GM21360 (cell line): ENCODE measurements at regions not wholly inside any gene's neighbourhood (a gene's known extent, or its start where the extent isn't known, plus 50 kb on each side); places are given as distances from the start of the nearest gene placed in this dataset.

Experiments used
- ATAC-seq: cut with Tn5 transposase; IDR thresholded peaks from one replicate; pipeline ENCODE4 v1.9.1; 2021; ENCODE audit warnings: mild to moderate bottlenecking, moderate library complexity; ENCODE audit not compliant: unreplicated experiment

DNA sequence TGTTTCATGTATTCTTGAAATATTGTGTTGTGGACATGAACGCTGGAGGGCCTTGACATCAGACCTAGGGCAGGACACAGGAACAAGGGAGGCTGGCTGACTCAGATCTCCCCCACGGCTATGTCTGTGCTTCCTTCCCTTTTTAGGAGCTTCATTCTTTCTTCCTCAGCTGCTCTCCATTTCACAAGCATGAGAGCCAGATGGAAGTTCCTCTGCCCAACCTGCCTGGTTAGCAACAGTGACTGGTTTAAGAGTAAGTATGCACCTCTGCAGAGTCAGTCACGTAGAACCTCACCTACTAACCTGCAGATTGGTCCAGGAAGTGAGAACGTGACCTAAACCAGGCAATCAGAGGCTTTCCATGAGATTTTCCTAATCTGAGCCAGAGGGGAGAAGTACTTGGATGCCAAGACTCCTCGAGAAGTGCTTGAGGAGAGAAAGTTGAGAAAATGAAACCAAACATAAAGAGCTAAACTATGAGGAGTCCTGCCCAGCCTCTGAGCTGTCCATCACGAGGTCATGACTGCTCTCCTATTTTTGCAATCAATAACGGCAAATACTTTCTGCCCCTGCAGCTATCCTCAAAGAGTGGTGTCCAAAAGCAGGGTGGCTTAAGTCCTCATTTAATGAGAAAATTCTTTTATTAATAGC is 465.2 kb upstream of the CITED2 start:
- ATAC-seq = no peak

DNA sequence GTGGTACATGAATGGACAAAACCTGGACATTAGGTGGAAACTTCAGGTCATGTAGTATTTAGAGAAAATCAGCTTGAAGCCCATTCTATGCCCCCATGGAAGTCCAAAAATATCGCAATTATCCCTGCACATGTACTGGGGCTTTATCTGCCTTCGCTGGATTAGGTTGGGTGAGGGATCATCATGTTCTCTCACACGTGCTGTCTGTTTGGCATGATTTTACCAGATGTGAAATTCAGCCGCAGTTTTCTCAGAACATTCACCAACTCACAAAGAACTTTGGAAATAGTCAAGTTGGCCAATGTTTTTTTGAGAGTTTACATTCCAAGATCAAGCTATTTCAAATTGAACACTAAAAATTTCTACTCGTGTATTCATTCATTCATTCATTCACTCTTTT is 459.8 kb upstream of the CITED2 start:
- ATAC-seq = no peak

DNA sequence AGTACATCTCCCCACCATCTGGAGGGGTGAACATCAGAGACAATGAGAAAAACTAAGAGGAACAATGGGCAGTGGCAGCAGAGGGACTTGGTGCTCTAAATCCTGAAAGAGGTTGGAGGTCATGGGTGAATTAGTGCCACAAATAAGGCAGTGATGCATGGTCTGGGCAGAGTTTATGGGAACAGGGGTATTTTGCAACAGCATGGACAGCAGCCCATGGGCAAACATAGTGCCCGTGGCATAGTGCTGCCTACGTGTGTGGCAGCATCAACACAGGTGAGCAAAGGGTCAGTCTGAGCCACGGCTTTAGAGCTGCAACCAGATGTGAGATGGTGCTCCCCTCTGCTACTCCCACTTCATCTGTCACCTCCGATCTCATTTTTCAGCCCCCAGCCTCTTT is 459.1 kb upstream of the CITED2 start:
- no peak for ATAC-seq

DNA sequence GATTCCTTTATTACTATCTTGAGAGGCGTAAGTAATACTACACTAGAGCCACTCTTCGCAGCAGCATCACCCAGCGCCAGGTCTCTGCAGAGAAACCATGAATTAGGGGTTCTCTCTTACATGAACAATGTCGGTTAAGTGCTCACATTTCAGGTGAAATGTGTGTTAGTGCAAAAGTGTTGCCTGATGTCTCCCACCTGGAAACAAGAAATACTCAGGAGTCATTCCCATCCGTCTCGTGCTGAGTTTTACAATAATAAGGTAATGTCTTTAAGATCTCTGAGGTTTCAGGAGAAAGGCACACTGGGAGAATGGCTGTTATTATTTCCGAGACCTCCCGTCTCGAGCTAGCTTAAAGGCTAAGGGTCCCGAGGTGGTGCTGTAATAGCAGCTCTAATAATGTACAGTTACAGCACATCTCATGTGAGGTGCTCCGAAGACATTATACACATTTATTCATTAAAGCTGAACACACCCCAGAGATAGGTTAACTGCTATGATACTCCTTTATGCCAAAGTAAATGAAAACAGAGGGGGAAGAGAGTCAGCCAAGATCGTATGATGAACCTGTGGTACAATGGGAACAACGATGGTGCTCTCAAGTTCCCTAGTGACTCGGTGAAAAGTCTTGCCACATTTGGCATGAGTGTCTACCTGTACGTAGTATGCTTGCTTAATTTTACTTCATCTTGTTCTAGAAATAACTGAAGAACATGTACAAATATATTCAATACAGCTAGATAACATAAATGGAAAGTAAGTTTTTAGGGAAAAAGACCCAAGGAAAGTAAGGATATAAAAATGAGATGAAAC is 458.3 kb upstream of the CITED2 start:
- ATAC-seq = no peak

DNA sequence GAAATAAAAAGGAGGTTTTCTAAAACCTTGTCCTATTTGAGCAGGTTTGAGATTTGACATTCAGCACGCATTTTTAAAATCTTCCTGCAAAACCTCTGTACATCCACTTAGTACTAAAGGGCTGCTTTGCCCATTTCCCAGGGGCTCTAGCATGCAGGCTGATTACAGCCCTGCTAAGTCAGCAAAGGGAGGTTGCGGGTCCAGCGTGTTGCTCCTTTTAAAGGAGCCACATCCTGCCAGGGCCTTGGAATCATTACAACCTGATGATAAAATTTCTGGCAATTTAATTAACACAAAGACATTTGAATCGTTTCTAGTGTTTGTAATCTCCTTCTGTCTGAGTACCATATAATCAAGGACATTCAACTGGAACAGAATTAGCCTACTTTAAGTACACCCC is 455.1 kb upstream of the CITED2 start:
- ATAC-seq = no peak

DNA sequence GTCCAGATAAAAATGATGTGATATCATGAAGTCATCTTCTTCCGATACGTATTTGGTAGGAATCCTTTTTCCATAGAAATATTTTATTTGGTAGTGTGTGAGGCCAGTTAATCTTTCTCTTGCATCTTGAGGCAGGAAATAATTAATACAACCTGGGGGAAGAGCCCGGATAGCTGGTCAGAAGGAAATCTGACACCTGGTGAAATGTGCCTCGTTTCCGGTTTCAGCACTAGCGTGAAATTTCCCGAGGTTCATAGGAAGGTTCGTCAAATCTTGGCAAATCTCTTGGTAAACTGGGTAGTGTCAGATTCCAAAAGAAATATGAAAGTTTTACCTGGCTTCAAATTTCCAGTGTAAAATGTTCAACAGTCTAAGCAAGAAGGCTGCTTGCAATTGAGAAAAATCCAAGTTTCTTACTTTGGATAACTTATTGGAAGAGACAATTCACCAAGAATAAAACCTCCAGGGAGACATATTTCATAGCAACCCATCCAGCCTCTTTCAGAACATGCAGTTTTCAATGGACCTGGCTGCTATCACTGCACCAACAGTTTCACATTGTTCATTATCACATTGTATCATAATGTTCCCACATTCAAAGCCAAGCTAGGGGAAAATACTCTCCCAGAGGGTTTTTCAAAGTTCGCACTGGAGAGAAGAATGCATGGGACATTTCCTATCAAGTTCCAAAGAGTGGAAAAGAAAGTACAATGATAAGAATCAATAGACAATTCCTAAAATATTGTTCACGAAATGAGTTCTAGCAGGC is 454.5 kb upstream of the CITED2 start:
- no peak for ATAC-seq

DNA sequence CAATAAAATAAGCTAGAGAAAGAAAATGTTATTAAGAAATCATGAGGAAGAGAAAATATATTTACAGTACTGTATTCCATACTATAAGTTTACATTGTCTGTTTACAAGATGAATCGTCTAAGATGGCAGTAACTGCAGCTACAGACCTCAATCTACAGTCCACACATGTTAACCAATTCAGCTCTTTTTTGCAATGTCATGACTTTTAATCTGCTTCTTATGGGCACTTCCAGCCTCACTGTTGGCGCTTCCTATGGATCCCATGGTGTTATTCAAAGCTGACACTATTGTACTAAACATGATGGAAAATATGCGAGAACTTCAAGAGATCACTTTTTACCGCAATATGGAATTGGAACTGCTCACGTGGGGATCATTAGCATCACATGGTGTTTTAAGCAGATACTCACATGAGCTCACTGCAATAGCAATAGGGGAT is 451.5 kb upstream of the CITED2 start:
- ATAC-seq = no peak

DNA sequence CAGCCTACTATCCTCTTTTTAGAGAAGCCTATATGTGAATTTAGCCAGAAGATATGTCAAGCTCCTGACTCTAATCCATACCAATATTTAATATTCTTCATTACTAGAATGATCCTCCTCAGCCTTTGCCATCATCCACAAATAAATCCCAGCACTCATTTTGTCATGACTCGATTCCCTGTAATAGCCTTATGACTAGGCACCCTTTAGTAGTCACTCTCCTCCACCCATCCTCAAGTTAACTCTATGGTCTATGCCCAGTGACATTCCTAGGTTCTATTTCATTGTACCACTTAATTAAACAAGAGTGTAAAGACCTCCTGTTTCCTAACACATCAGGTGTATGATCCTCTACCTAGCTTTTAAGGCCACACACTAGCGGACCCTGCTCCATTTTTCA is 450.4 kb upstream of the CITED2 start:
- no peak for ATAC-seq

DNA sequence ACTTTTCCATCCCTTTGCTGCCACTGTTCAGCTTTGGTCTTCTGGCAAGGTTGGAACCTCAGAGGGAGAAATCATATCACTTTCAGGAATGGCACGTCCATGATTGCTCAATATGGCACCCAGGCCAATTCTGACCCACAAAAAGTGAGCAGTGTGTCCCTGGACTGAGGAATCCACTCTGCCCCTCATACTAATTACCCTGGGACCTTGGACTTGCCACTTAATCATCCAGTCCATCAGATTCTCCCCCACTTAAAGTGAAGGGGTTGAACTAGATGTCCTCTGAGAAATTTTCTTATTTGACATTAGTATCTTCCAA is 449.3 kb upstream of the CITED2 start:
- no peak for ATAC-seq

DNA sequence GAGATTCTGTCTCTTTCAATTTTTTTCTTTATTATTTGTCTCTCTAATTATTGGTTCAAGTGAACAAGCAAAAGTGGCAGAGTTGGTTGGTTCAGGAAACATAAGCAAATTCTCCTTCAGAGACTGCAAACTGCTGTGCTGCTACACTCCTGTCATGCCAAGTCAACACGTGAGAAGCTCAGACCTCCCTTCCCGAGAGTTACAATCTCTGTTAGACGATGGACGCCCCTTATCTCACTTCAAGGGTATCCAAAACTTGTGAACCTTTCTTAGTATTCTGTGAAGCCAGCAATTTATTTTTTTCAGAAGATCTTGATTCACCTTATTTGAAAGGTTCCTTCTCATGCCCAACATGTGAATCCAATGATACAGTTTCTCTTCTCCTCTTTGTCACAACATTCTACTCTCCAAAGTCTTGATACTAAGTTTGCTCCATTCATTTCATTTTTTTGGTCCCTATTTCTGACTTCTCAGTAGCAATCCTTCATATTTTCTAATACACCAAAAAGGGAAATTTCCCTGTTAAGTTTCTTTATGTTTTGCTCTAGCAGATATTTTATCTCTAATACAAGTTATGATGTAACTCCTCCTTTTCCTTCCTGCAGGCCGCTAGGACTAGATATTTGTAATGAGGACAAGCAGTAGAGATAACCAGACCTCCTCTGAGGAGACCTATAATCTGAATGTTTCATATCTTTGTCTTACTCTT is 448.8 kb upstream of the CITED2 start:
- ATAC-seq = no peak

DNA sequence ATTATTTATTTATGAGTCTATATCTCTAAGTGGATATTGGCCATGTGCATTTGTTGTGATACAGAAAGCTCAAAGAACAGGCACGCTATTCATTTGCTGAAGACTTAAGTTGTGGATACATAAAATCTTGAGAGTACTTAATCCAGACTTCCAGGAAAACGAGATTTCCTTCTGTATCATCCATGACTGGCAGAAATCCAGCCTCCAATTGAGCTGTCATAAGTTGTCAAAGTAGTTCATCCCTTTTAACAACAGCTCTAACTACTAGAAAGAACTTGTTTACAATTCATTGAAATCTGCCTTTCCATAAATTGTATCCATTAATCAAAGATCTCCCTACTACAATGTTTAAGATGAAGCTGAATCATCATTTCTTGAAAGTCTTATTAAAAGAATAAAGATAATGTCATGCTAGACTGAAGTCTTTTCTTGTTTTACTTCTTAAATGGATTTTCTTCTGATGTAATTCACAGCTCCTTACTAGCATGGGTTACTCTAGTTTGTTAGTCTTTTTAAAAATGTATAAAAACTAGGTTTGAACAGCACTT is 447.3 kb upstream of the CITED2 start:
- ATAC-seq = no peak

DNA sequence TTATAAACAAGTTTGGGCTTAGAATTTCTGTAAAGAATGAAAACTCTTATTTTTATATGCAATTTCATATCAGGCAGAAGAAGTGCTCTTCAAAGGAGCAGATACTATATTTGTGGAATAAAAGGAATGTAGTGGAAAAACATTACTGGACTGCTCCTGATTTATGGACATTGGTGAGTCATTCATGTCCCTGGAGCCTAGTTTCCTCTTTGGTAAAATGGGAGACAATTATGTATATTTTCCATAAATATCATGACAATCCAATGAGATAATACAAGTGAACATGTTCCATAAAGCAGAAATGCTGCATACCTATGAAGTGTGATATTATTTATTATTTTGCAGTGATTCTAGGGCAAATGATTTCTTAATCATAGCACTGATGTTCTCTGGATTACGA is 445.8 kb upstream of the CITED2 start:
- no peak for ATAC-seq

DNA sequence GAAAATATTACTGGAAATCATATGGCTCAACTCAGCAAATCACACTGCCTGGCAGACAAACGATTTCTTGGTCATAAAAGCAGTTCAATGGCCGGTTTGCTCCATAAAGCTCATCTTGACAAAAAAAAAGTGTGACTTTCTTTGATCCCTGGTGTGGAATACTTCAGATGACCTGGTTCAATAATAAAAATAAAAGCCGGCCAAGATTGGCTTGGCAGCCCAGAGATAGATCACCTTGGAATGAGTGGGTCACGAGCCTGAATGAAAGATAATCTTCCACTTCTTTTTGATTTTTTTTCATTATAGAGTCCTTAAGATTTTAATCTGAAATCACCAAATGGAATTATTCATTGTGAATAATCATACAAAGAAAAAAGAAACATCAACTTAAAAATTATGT is 445.3 kb upstream of the CITED2 start:
- no peak for ATAC-seq

DNA sequence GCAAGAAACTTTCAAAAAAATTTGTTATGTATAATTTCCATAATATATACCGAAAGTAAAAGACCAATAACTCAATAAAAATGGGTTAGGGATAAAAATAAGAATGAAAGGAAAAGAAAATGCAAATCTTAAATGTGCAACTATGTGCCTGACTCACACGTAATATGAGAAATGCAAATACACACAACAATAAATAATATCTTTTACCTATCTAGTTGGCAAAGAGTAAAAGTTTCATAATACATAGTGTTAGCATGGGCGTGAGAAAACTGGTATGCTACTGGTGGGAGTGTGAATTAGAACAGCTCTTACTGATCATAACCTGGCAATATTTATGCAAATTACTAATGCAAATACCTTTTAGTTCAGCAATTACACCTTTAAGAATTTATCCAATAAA is 438.5 kb upstream of the CITED2 start:
- ATAC-seq = no peak

DNA sequence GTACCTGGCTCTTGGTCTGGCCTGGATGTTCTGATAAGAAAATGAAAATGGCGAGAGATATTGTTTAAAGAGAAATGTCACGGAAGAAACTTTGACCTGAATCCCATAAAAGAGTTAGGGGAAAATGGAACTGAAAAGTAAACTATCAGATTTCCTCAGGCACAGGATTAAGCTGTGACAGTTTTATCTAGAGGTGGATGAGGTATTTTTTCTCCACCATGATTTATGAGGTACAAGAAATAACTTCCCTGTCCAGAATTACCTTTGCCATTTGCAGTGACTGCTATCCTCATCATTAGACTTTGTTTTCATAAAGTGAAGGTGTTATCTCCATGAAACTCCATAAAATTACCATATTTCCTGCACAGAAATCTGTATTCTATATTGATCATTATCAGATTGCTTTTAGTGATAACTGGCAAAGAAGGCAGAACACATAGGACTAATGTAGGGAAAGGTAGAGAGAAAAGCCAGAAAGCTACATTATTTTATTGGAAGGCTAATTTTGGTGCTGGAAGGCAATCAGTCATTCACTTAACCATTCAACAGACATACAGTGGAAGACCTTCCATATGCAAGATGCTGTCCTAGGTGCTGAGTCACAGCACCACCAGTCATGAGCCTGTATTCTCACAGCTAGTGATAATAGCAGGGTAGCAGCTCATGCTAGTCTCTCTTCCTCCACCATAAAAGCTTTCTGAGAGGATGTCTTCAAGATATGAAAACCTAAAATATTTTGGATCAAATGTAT is 427.3 kb upstream of the CITED2 start:
- no peak for ATAC-seq

DNA sequence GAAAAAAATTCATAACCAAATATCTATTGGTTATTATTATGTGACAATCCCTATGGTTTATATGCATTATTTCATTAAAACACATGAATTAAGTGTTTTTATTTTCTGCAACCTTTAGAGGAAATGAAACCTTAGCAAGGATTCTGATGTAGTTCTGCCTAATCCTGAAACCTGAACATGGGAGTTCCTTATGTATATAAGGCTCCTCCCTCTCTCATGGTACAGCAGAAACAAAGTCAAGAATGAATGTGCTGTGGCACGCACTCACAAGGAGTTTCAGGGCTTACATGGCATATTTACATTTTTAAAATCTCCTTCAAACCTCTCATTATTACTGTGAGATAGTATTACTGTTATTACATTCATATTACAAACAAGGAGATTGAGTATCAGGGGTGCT is 426.4 kb upstream of the CITED2 start:
- ATAC-seq = peak; percentile 92

DNA sequence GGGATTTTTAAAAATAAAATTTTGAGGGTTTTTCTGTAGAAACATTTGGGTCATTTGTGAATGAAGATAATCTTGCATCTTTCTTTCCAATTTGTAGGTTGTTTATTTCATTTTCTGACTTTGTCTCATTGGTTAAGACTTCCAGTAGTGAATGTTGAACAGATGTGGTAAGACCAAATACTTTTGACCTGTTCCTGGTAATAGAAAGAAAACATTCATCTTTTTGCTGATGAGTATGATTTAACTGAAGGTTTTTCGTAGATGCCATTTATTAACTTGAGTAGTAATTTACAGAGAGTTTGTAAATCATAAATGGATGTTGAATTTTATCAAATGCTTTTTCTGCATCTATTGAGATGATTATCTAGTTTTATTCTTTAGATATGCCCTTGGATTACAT is 416.1 kb upstream of the CITED2 start:
- ATAC-seq = no peak

DNA sequence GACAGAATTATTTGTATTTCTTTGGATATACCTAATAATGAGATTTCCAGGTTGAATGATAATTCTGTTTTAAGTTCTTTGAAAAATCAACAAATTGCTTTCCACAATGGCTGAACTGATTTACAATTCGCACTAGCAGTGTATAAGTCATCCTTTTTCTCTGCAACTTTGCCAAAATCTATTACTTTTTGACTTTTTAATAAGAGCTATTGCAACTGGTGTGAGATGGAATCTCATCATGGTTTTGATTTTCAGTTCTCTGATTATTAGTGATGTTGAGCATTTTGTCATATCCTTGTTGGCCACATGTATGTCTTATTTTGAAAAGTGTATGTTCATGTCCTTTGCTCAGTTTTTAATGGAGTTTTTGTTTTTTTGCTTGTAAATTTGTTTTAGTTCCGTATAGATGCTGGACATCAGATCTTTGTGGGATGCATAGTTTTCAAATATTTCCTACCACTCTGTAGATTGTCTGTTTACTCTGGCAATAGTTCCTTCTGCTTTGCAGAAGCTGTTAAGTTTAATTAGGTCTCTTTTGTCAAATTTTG is 409.8 kb upstream of the CITED2 start:
- ATAC-seq = no peak

DNA sequence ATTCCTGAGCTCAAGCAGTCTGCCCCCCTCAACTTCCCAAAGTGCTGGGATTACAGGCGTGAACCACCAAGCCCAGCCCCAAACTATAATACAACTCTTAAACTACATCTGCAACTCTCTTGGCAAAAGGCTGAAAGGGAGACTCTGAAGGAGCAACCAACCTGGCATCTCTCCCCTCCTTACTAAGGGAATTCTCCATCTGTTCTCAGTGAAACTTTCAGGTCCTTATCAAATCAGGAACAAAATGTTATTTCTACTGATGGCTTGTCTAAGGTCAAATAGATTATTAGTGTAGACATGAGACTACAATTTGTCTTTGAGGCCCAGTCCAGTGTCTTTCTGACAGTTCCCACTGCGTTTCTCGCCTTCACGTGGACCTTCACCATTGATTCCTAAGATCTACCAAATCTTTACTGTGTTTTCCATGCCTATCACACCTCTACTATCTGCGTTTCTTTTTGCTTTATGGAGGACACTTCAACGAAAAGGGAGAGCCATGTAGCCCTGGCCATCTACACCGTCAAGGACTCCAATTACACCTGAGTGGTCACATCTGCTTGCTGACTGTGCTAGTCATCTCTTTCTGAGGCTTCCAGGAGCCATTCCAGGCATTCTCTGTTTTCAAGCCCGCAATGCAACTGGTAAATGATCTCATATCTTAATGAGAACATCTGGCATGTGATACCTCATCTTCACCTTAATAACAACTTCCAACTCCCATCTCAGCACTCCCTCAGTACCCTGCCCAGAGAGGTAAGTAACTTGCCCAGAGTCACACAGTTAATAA is 405.7 kb upstream of the CITED2 start:
- ATAC-seq = no peak
